ENCODE measurements at regions not wholly inside any gene's neighbourhood (a gene's known extent, or its start where the extent isn't known, plus 50 kb on each side); places are given as distances from the start of the nearest gene placed in this dataset.

GRCh38 chr5:17697671-17698070 is 63.4 kb downstream of the TAF11L14 start:
- CTCF ChIA-PET = no interaction called here
- H3K36me3 Mint-ChIP-seq (ENCODE audit: low read depth) = no peaks in the 10 kb centered on the region
- peaks cover 5% of the 10 kb centered on the region for H3K9me3 Mint-ChIP-seq
- H3K27ac Mint-ChIP-seq = no peak overlapping the region
- TF ChIP-seq, protein P1, sequence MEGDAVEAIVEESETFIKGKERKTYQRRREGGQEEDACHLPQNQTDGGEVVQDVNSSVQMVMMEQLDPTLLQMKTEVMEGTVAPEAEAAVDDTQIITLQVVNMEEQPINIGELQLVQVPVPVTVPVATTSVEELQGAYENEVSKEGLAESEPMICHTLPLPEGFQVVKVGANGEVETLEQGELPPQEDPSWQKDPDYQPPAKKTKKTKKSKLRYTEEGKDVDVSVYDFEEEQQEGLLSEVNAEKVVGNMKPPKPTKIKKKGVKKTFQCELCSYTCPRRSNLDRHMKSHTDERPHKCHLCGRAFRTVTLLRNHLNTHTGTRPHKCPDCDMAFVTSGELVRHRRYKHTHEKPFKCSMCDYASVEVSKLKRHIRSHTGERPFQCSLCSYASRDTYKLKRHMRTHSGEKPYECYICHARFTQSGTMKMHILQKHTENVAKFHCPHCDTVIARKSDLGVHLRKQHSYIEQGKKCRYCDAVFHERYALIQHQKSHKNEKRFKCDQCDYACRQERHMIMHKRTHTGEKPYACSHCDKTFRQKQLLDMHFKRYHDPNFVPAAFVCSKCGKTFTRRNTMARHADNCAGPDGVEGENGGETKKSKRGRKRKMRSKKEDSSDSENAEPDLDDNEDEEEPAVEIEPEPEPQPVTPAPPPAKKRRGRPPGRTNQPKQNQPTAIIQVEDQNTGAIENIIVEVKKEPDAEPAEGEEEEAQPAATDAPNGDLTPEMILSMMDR (IDR thresholded peaks at IDR 0.05) = no peak
- POLR2A ChIA-PET = no interaction called here
- no peak for DNase-seq
- H3K4me1 Mint-ChIP-seq = no peaks in the 10 kb centered on the region
- H3K27me3 Mint-ChIP-seq = peaks cover 7% of the 10 kb centered on the region
- no peak for ATAC-seq (ENCODE audit: low read depth)
- H3K4me3 Mint-ChIP-seq = no peak overlapping the region
- intact Hi-C loops (cut with micrococcal nuclease) = no loop called here

- H3K9me3 Mint-ChIP-seq = peaks cover 5% of the 10 kb centered on the region
- ChIA-PET CTCF (no interaction called here), POLR2A (no interaction called here)
- intact Hi-C loops (cut with micrococcal nuclease) = no loop called here
- TF ChIP-seq, protein P1 (IDR thresholded peaks at IDR 0.05) = no peak
- no peaks in the 10 kb centered on the region for H3K36me3 Mint-ChIP-seq (ENCODE audit: low read depth)
- H3K4me3 Mint-ChIP-seq = no peak overlapping the region
- ATAC-seq (ENCODE audit: low read depth) (no peak), DNase-seq (no peak)
- no peaks in the 10 kb centered on the region for H3K27me3 Mint-ChIP-seq
- H3K4me1 Mint-ChIP-seq = no peaks in the 10 kb centered on the region
- H3K27ac Mint-ChIP-seq = no peak overlapping the region
These were observed 74.9 kb downstream of the TAF11L14 start for GRCh38 chr5:17709011-17709710.

DNA sequence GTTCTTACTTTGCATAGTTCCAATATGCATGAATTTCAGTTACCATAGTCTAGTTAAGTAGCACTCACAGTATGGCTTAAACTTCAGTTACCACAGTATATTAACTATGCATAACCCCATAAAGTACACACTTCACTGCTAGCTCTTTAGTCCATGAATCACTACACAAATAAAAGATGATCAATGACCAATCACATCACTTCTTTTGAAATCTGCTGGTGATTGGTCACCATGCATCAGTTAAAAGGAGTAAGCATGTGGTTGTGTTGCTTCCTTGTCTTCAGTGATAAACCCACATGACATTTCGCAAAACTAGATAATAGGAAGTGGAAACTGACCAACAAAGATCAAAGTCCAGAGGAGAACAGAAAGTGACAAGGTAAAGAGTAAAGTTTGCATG is 79.0 kb downstream of the TAF11L14 start:
- Mint-ChIP-seq H3K36me3 (ENCODE audit: low read depth) (no peaks in the 10 kb centered on the region), H3K27ac (no peak overlapping the region), H3K9me3 (peaks cover 2% of the 10 kb centered on the region), H3K27me3 (no peaks in the 10 kb centered on the region), H3K4me3 (no peak overlapping the region), H3K4me1 (no peaks in the 10 kb centered on the region)
- ATAC-seq (ENCODE audit: low read depth) (no peak), DNase-seq (no peak)
- TF ChIP-seq, protein P1 (IDR thresholded peaks at IDR 0.05) = no peak
- CTCF ChIA-PET = no interaction called here
- intact Hi-C loops (cut with micrococcal nuclease) = no loop called here
- POLR2A ChIA-PET = no interaction called here

DNA sequence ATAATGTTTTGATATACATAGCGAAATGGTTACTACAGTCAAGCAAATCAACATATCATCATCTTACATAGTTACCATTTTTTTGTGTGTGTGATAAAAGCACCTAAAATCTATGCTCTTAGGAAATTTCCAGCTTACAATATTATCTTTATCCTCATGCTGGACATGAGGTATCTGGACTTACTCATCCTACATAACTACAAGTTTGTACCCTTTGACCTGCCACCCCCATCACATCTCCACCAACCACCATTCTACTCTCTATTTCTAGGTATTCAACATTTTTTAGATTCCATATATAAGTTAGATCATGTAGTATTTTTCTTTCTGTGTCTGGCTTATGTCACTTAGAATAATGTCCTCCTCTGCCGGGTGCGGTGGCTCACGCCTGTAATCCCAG is 79.9 kb downstream of the TAF11L14 start:
- Mint-ChIP-seq H3K4me3 (no peak overlapping the region), H3K4me1 (no peaks in the 10 kb centered on the region), H3K27me3 (no peaks in the 10 kb centered on the region), H3K27ac (no peak overlapping the region), H3K9me3 (peaks cover 2% of the 10 kb centered on the region), H3K36me3 (ENCODE audit: low read depth) (no peaks in the 10 kb centered on the region)
- ATAC-seq (ENCODE audit: low read depth) (no peak), DNase-seq (no peak)
- ChIA-PET CTCF (no interaction called here), POLR2A (no interaction called here)
- intact Hi-C loops (cut with micrococcal nuclease) = no loop called here
- TF ChIP-seq, protein P1 (IDR thresholded peaks at IDR 0.05) = no peak

- Mint-ChIP-seq H3K9me3 (peaks cover 2% of the 10 kb centered on the region), H3K4me3 (no peak overlapping the region), H3K27me3 (no peaks in the 10 kb centered on the region), H3K36me3 (ENCODE audit: low read depth) (no peaks in the 10 kb centered on the region), H3K27ac (no peak overlapping the region), H3K4me1 (no peaks in the 10 kb centered on the region)
- CTCF ChIA-PET = no interaction called here
- intact Hi-C loops (cut with micrococcal nuclease) = no loop called here
- POLR2A ChIA-PET = no interaction called here
- TF ChIP-seq, protein P1 (IDR thresholded peaks at IDR 0.05) = no peak
- ATAC-seq (ENCODE audit: low read depth) = no peak
- no peak for DNase-seq
These were observed 85.3 kb downstream of the TAF11L14 start for GRCh38 chr5:17719592-17719991.

All from activated B cell treated with CpG ODN at 0.5 μM for 24 hours (primary cell).